Stimulated activated CD8-positive, alpha-beta memory T cell treated with anti-CD3 and anti-CD28 coated beads, Interleukin-4, amount 100 ng/mL, for 24 hours (primary cell): ENCODE measurements at regions not wholly inside any gene's neighbourhood (a gene's known extent, or its start where the extent isn't known, plus 50 kb on each side); places are given as distances from the start of the nearest gene placed in this dataset.

Experiments
- DNase-seq: peaks from one replicate; pipeline ENCODE4 v3.0.0-alpha.2; 2020; ENCODE audit warnings: low read depth

- peak; percentile 21 for DNase-seq
Measured at GRCh38 chr5:67515020-67515689, 318.6 kb upstream of the CD180 start.

- no peak for DNase-seq
Measured at GRCh38 chr5:67512758-67513157, 316.2 kb upstream of the CD180 start.

- no peak for DNase-seq
Measured at GRCh38 chr5:67511911-67512310, 315.3 kb upstream of the CD180 start.

DNA sequence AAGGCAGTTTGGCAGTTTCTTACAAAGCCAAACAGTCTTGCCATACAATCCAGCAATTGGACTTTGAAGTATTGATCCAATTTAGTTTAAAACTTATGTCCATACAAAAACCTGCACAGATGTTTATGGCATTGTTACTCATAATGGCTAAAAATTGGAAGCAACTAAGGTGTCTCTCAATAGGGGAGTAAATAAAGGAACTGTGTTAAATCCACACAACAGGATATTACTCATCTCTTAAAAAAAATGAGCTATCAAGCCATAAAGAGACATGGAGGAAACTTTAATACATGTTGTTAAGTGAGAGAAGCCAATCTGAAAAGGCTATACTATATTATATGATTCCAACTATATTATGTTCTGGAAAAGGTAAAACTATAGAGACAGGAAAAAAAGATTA lies 313.6 kb upstream of the CD180 start:
- DNase-seq: no peak

DNA sequence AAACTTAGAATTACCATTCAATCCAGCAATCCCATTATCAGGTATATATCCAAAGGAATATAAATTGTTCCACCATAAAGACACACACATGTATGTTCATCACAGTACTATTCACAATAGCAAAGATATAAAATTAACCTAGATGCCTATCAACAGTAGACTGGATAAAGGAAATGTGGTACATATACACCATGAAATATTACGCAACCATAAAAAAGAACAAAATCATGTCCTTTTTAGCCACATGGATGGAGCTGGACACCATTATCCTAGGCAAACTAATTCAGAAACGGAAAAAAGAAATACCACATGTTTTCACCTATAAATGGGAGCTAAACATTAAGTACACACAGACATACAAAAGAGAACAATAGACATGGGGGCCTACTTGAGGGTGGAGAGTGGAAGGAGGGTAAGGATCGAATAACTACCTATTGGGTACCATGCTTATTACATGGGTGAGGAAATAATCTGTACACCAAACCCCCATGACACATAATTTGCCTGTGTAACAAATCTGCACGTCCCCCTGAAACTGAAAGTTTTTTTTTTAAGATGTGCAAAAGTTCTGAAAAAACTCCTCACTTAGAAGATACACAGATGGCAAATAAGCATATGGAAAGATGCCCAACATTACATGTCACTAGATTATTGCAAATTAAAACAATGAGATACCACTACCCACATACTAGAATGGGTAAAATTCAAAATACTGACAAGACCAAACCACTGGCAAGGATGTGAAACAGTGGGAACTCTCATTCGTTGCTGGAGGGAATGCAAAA lies 313.0 kb upstream of the CD180 start:
- DNase-seq: no peak

GRCh38 chr5:67506241-67506640 lies 309.6 kb upstream of the CD180 start:
- no peak for DNase-seq

- DNase-seq: no peak
Measured at GRCh38 chr5:67502951-67503350, 306.4 kb upstream of the CD180 start.

DNA sequence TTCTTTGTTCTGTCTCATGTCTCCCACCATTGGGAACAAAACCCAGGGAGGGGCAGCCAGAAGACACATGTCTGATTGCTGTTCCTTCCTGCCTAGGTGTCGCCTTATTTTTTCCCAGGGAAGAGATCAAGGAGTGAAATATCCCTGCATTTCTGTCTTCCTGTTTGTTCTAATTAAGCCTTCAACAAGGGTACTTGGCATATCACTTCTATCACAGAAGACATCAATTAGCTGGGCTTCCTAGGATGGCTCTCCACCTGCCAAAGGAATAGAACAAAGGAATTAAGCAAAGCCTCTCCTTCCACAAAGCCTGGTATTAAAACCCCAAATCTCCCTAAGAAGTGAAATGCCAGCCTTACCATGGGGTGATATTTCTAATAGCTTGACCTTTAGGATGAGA lies 299.5 kb upstream of the CD180 start:
- no peak for DNase-seq

DNA sequence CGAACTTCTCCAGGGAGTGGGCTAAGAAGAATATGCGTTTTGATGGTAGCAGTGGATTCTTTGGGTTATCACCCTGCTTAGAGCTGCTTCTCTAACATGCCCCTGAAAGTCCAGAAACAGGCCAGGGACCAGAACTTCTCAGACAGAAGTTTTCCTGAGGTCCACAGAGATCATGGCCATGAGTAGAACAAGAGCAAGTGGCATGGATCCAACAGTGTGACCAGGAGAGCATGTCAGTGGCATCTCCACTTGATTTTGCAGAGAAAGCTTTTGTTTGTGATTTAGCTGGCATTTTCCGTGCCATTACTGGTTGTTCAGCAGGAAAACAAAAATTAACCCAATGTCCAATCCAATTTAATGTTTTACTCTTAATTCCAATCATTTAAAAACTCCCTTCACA lies 298.5 kb upstream of the CD180 start:
- DNase-seq: no peak

GRCh38 chr5:67494186-67494855 lies 297.7 kb upstream of the CD180 start:
- DNase-seq: no peak

GRCh38 chr5:67493676-67494075 lies 297.1 kb upstream of the CD180 start:
- DNase-seq: no peak

GRCh38 chr5:67490543-67491321 lies 294.1 kb upstream of the CD180 start:
- DNase-seq: no peak

GRCh38 chr5:67488885-67489284 lies 292.3 kb upstream of the CD180 start:
- no peak for DNase-seq

DNA sequence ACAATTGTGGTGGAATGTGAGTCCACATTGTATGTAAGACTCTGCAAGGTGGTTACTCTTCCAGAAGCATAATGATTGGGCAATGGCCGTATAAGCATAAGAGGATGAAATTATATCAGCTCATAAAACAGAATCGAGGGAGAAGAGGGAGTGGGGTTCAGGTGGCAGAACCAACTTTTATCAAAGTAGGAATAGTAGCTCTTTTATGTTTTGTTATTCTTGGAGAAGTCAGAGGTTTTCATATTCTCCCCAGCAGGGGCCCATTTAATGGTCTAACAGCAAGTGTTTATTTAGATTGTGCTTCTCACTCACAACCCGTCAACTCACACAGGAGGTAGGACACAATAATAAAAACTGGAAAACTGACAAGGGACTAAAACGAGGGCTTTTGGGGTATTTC lies 291.3 kb upstream of the CD180 start:
- no peak for DNase-seq

- no peak for DNase-seq
Measured at GRCh38 chr5:67483453-67484030, 286.9 kb upstream of the CD180 start.

DNA sequence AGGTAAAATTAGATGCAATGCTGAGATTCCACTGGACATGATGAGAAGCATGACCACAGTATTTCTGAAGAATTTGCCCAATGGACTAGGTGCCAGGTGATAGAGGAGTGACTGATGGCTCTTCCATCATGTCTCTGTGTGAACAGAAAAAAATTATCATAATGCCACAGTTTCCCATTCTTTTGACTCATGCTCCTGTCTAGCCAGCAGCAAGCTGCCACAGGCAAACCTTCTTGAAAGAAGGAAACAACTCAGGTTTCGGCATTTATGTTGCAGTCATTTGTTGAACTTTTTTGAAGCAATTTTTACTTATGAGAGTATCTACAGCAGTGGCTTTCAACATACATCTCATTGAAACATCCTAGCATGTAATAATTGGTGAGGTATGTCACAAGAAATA lies 284.8 kb upstream of the CD180 start:
- DNase-seq: no peak

- no peak for DNase-seq
Measured at GRCh38 chr5:67478337-67478736, 281.7 kb upstream of the CD180 start.

DNA sequence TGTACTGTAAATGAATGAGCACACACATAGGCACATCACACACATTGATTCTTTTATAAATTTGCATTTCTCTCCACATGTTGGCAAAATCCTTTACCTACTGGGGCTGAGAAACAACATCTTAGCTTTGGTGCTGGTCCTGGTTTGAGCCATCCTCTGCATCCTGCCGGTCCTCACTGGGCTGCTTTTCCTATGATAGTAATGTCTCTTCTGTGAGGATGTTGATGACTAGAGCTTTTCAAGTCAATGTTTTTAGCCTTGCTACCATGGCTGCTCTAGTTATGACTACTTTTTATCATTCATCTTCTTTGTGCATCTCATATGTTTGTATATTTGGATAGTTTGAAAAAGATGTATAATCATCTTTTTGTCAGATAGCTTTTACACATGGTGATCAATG lies 280.4 kb upstream of the CD180 start:
- DNase-seq: no peak

DNA sequence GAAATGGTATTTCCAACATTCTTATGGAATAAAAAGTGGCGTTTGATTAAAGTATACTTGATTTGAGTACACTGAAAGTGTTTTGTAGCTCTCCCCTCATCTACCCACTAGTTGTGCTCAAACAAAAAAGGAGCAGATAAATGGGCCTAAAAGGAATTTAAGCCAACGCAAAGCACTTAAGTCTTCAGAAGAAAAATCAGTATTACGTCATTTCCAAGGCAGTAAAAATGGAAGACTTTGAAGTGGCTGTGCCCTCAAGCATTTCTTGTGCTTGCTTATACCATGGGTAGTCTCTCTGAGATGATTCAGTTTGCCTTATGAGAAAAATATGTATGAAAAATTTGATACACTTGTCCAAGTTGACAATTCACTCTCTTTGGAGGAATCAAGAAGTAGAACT lies 279.9 kb upstream of the CD180 start:
- DNase-seq: no peak

DNA sequence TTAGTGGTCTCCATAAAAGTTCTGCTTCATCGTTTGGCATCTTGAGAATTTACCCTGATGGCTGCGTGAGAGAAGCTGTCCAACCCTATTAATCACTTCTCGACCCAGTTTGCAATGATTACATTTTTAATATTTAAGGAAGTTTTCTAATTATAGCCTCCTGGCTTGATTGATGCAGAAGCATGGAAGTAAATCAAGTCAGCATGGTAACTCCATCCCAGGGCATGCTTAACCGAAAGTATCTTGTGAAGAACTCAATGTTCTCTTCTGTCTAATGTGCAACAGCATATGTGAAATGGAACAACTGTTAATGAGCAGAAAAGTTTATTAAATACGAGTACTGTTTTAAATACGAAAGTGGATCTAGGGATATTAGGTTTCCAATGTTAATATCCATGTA lies 278.9 kb upstream of the CD180 start:
- DNase-seq: no peak

- DNase-seq: no peak
Measured at GRCh38 chr5:67474597-67475238, 278.1 kb upstream of the CD180 start.

GRCh38 chr5:67467110-67467509 lies 270.5 kb upstream of the CD180 start:
- DNase-seq: no peak
